CD4-positive, alpha-beta T cell (primary cell): ENCODE measurements at regions not wholly inside any gene's neighbourhood (a gene's known extent, or its start where the extent isn't known, plus 50 kb on each side); places are given as distances from the start of the nearest gene placed in this dataset.

Experiments
- ATAC-seq: fragments of 200-7000 bp; cut with Tn5 transposase; one replicate; pipeline ENCODE4 v1.10.0; 2022; ENCODE audit warnings: mild to moderate bottlenecking; ENCODE audit not compliant: poor library complexity
- CTCF ChIA-PET: fragments of 350-600 bp; sonication (Branson Sonifier 250); formaldehyde crosslinking; loops from one replicate; lab custom pipeline; 2021; ENCODE audit warnings: antibody characterized with exemption, inconsistent platforms; lab: Charles Lee
- POLR2A ChIA-PET: fragments of 350-600 bp; sonication (Branson Sonifier 250); formaldehyde crosslinking; loops from one replicate; lab custom pipeline; 2021; ENCODE audit warnings: antibody characterized with exemption, inconsistent platforms; lab: Charles Lee
- DNase-seq, 14 experiments: peaks; one replicate each; pipeline ENCODE4 v3.0.0-alpha.2; 2013 to 2020; ENCODE audit warnings: mixed read lengths in 2 of 14
- H3K27ac ChIP-seq, 2 donors: one replicate each; pipeline versions ENCODE4 v1.5.1 to v1.7.0; 2013; ENCODE audit warnings: low read length in 2 of 2, low read depth in 1 of 2, mild to moderate bottlenecking in 1 of 2
- H3K27me3 ChIP-seq, 2 experiments: 1 replicate in 1 of 2; 2 replicates in 1 of 2; pipeline versions ENCODE4 v1.6.1 to v1.7.0; 2013; ENCODE audit warnings: low read length in 2 of 2, control low read depth in 1 of 2, mild to moderate bottlenecking in 1 of 2, moderate library complexity in 1 of 2; ENCODE audit not compliant: insufficient read depth in 2 of 2, control insufficient read depth in 1 of 2
- H3K36me3 ChIP-seq: one replicate; pipeline ENCODE4 v1.6.1; 2013; ENCODE audit warnings: low read length, control low read depth; ENCODE audit not compliant: insufficient read depth
- H3K4me1 ChIP-seq: one replicate; pipeline ENCODE4 v1.6.1; 2013; ENCODE audit warnings: low read length, control low read depth; ENCODE audit not compliant: insufficient read depth
- H3K4me3 ChIP-seq: one replicate; pipeline ENCODE4 v1.5.1; 2013; ENCODE audit warnings: mild to moderate bottlenecking, low read length, moderate library complexity
- H3K9me3 ChIP-seq, 2 experiments: 1 replicate in 1 of 2; 2 replicates in 1 of 2; pipeline versions ENCODE4 v1.6.1 to v1.7.0; 2013; ENCODE audit warnings: low read length in 2 of 2, mild to moderate bottlenecking in 2 of 2, control low read depth in 1 of 2, moderate library complexity in 1 of 2; ENCODE audit not compliant: control insufficient read depth in 1 of 2, insufficient read depth in 1 of 2
- H3K27ac Mint-ChIP-seq: one replicate; pipeline ENCODE4 v1.8.0; 2020; ENCODE audit warnings: mixed read lengths
- H3K27me3 Mint-ChIP-seq: one replicate; pipeline ENCODE4 v1.8.0; 2021; ENCODE audit warnings: mixed read lengths
- H3K36me3 Mint-ChIP-seq: one replicate; pipeline ENCODE4 v1.8.0; 2021; ENCODE audit warnings: low read depth, mixed read lengths
- H3K4me1 Mint-ChIP-seq: one replicate; pipeline ENCODE4 v1.8.0; 2021; ENCODE audit warnings: low read depth, mixed read lengths
- H3K4me3 Mint-ChIP-seq: one replicate; pipeline ENCODE4 v1.8.0; 2020; ENCODE audit warnings: mild to moderate bottlenecking, mixed read lengths
- H3K9me3 Mint-ChIP-seq: one replicate; pipeline ENCODE4 v1.8.0; 2020; ENCODE audit warnings: mixed read lengths
- CTCF ChIP-seq: fragments of 200-600 bp; IDR thresholded peaks from one replicate; pipeline ENCODE4 v1.8.0; 2022; ENCODE audit warnings: antibody characterized with exemption, mild to moderate bottlenecking
- intact Hi-C, 2 experiments: fragments of 100-400 bp; cut with DNase I in 1 of 2; cut with micrococcal nuclease in 1 of 2; formaldehyde crosslinking; loops; one replicate each; pipeline versions ENCODE4 v1.15.1 to v1.9.0; 2023 to 2025; cut with DNase I, micrococcal nuclease

- intact Hi-C loops = no loop called here
- H3K4me1 ChIP-seq = no peaks in the 10 kb centered on the region
- ATAC-seq (no peak), DNase-seq (no peak)
- no peaks in the 10 kb centered on the region for H3K9me3 ChIP-seq
- ChIA-PET POLR2A (no interaction called here), CTCF (no interaction called here)
- H3K4me1 Mint-ChIP-seq = no peaks in the 10 kb centered on the region
- no peak overlapping the region for H3K4me3 Mint-ChIP-seq
- H3K27me3 ChIP-seq = no peaks in the 10 kb centered on the region
- no peak overlapping the region for H3K27ac Mint-ChIP-seq
- H3K27ac ChIP-seq = no peak overlapping the region
- no peaks in the 10 kb centered on the region for H3K27me3 Mint-ChIP-seq
- TF ChIP-seq CTCF = no peak
- H3K36me3 Mint-ChIP-seq = no peaks in the 10 kb centered on the region
- no peaks in the 10 kb centered on the region for H3K9me3 Mint-ChIP-seq
- no peaks in the 10 kb centered on the region for H3K36me3 ChIP-seq
- H3K4me3 ChIP-seq = no peak overlapping the region
These were observed 125.3 kb upstream of the SLC25A13 start for GRCh38 chr7:96447109-96447645.

- no peaks in the 10 kb centered on the region for H3K4me1 ChIP-seq
- Mint-ChIP-seq H3K27ac (no peak overlapping the region), H3K36me3 (no peaks in the 10 kb centered on the region), H3K27me3 (no peaks in the 10 kb centered on the region), H3K4me1 (no peaks in the 10 kb centered on the region), H3K9me3 (no peaks in the 10 kb centered on the region), H3K4me3 (no peak overlapping the region)
- DNase-seq = no peak
- no peaks in the 10 kb centered on the region for H3K9me3 ChIP-seq
- POLR2A ChIA-PET = no interaction called here
- no peak for ATAC-seq
- intact Hi-C loops = no loop called here
- H3K4me3 ChIP-seq = no peak overlapping the region
- TF ChIP-seq CTCF = no peak
- no peak overlapping the region for H3K27ac ChIP-seq
- CTCF ChIA-PET = no interaction called here
- H3K27me3 ChIP-seq = no peaks in the 10 kb centered on the region
- H3K36me3 ChIP-seq = no peaks in the 10 kb centered on the region
These were observed 119.7 kb upstream of the SLC25A13 start for GRCh38 chr7:96441436-96442084.

- Histone ChIP-seq H3K36me3 (no peaks in the 10 kb centered on the region), H3K9me3 (no peaks in the 10 kb centered on the region), H3K27ac (no peak overlapping the region), H3K27me3 (no peaks in the 10 kb centered on the region), H3K4me1 (no peaks in the 10 kb centered on the region), H3K4me3 (no peak overlapping the region)
- H3K27ac Mint-ChIP-seq = no peak overlapping the region
- TF ChIP-seq CTCF = no peak
- H3K9me3 Mint-ChIP-seq = no peaks in the 10 kb centered on the region
- no peaks in the 10 kb centered on the region for H3K4me1 Mint-ChIP-seq
- H3K27me3 Mint-ChIP-seq = no peaks in the 10 kb centered on the region
- H3K4me3 Mint-ChIP-seq = no peak overlapping the region
- intact Hi-C loops = no loop called here
- ChIA-PET POLR2A (no interaction called here), CTCF (no interaction called here)
- ATAC-seq (no peak), DNase-seq (no peak)
- no peaks in the 10 kb centered on the region for H3K36me3 Mint-ChIP-seq
These were observed 118.4 kb upstream of the SLC25A13 start for GRCh38 chr7:96440328-96440727.
